A549 (cell line): ENCODE measurements at regions not wholly inside any gene's neighbourhood (a gene's known extent, or its start where the extent isn't known, plus 50 kb on each side); places are given as distances from the start of the nearest gene placed in this dataset.

Source experiments
- BHLHE40 ChIP-seq: IDR thresholded peaks from 2 replicates; pipeline ENCODE4 v1.6.1; 2012; ENCODE audit warnings: low read depth, low read length, inconsistent platforms
- CEBPB ChIP-seq, 2 experiments: fragments of >200 bp in 1 of 2; sonication (Bioruptor Twin) in 1 of 2; formaldehyde crosslinking in 1 of 2; IDR thresholded peaks; 2 replicates each; pipeline ENCODE4 v1.6.1; 2012 to 2016
- CHD4 ChIP-seq: fragments of 200-600 bp; sonication (generic); IDR thresholded peaks from 2 replicates; pipeline ENCODE4 v1.6.1; 2016; ENCODE audit warnings: antibody characterized with exemption, mild to moderate bottlenecking, borderline replicate concordance
- EHMT2 ChIP-seq: fragments of 200-600 bp; sonication (generic); IDR thresholded peaks from 2 replicates; pipeline ENCODE4 v1.6.1; 2016; ENCODE audit warnings: antibody characterized with exemption, low read depth, mild to moderate bottlenecking, moderate library complexity
- MAFK ChIP-seq: fragments of 450-650 bp; IDR thresholded peaks from 2 replicates; pipeline ENCODE4 v1.6.1; 2014; ENCODE audit not compliant: partially characterized antibody
- NR3C1 ChIP-seq: fragments of >200 bp; sonication (Bioruptor Twin); formaldehyde crosslinking; IDR thresholded peaks from 3 replicates; pipeline ENCODE4 v1.6.1; 2017
- POLR2A ChIP-seq: IDR thresholded peaks from 2 replicates; pipeline ENCODE4 v1.6.1; 2012; ENCODE audit warnings: mild to moderate bottlenecking, low read length
- RARB ChIP-seq: fragments of 250-450 bp; sonication (Bioruptor Pico); IDR thresholded peaks from 2 replicates; pipeline ENCODE4 v1.8.0; 2021; ENCODE audit warnings: mild to moderate bottlenecking, moderate library complexity
- RCOR1 ChIP-seq: fragments of 150-350 bp; IDR thresholded peaks from 2 replicates; pipeline ENCODE4 v1.6.1; 2014; ENCODE audit warnings: antibody characterized with exemption, low read length, low read depth
- TFCP2L1 ChIP-seq: fragments of 250-450 bp; sonication (Bioruptor Pico); IDR thresholded peaks from 2 replicates; pipeline ENCODE4 v1.5.0; 2021; ENCODE audit warnings: mild to moderate bottlenecking
- TF ChIP-seq, protein P1 (sequence below): fragments of >200 bp; sonication (Bioruptor Twin); formaldehyde crosslinking; IDR thresholded peaks from 3 replicates; pipeline ENCODE4 v1.5.1; 2016
- TF ChIP-seq, protein P2 (sequence below): IDR thresholded peaks from 2 replicates; pipeline ENCODE4 v1.6.1; 2012
- TF ChIP-seq, protein P3 (sequence below): fragments of 450-650 bp; IDR thresholded peaks from 2 replicates; pipeline ENCODE4 v1.6.1; 2014; ENCODE audit warnings: antibody characterized with exemption
- TF ChIP-seq, protein P4 (sequence below): fragments of 200-600 bp; sonication (generic); IDR thresholded peaks from 2 replicates; pipeline ENCODE4 v1.6.1; 2016; ENCODE audit warnings: antibody characterized with exemption, mild to moderate bottlenecking, moderate library complexity

DNA sequence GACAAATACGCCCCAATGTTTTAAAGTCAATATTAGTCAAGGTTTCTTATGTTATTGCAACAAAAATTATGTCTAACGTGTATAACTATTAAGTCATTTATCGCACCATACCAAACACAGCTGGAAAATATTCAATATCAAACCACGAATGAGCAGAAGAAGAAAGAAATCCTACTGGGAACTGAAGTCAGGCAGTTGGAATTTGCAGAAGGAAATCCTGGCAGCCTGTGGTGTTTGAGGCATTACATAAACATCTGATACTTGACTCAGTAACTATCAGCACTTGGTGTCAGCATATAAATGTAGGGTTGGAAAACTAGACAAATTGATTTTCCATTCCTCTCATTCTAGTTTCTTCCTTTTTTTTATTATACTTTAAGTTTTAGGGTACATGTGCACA lies 83.4 kb upstream of the NUPR2 start:
- no peak for TF ChIP-seq RCOR1
- TF ChIP-seq, protein P1, sequence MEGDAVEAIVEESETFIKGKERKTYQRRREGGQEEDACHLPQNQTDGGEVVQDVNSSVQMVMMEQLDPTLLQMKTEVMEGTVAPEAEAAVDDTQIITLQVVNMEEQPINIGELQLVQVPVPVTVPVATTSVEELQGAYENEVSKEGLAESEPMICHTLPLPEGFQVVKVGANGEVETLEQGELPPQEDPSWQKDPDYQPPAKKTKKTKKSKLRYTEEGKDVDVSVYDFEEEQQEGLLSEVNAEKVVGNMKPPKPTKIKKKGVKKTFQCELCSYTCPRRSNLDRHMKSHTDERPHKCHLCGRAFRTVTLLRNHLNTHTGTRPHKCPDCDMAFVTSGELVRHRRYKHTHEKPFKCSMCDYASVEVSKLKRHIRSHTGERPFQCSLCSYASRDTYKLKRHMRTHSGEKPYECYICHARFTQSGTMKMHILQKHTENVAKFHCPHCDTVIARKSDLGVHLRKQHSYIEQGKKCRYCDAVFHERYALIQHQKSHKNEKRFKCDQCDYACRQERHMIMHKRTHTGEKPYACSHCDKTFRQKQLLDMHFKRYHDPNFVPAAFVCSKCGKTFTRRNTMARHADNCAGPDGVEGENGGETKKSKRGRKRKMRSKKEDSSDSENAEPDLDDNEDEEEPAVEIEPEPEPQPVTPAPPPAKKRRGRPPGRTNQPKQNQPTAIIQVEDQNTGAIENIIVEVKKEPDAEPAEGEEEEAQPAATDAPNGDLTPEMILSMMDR, result no peak
- TF ChIP-seq RARB (CRISPR knock-in tag), result no peak
- TF ChIP-seq CEBPB (IDR thresholded peaks at IDR 0.05), result no peak
- no peak for TF ChIP-seq TFCP2L1 (CRISPR knock-in tag)
- no peak for TF ChIP-seq MAFK
- TF ChIP-seq, protein P2, sequence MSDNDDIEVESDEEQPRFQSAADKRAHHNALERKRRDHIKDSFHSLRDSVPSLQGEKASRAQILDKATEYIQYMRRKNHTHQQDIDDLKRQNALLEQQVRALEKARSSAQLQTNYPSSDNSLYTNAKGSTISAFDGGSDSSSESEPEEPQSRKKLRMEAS, result no peak
- no peak for TF ChIP-seq EHMT2
- TF ChIP-seq POLR2A, result no peak
- TF ChIP-seq, protein P3, sequence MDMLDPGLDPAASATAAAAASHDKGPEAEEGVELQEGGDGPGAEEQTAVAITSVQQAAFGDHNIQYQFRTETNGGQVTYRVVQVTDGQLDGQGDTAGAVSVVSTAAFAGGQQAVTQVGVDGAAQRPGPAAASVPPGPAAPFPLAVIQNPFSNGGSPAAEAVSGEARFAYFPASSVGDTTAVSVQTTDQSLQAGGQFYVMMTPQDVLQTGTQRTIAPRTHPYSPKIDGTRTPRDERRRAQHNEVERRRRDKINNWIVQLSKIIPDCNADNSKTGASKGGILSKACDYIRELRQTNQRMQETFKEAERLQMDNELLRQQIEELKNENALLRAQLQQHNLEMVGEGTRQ, result no peak
- no peak for TF ChIP-seq CHD4
- TF ChIP-seq BHLHE40, result no peak
- TF ChIP-seq, protein P4, sequence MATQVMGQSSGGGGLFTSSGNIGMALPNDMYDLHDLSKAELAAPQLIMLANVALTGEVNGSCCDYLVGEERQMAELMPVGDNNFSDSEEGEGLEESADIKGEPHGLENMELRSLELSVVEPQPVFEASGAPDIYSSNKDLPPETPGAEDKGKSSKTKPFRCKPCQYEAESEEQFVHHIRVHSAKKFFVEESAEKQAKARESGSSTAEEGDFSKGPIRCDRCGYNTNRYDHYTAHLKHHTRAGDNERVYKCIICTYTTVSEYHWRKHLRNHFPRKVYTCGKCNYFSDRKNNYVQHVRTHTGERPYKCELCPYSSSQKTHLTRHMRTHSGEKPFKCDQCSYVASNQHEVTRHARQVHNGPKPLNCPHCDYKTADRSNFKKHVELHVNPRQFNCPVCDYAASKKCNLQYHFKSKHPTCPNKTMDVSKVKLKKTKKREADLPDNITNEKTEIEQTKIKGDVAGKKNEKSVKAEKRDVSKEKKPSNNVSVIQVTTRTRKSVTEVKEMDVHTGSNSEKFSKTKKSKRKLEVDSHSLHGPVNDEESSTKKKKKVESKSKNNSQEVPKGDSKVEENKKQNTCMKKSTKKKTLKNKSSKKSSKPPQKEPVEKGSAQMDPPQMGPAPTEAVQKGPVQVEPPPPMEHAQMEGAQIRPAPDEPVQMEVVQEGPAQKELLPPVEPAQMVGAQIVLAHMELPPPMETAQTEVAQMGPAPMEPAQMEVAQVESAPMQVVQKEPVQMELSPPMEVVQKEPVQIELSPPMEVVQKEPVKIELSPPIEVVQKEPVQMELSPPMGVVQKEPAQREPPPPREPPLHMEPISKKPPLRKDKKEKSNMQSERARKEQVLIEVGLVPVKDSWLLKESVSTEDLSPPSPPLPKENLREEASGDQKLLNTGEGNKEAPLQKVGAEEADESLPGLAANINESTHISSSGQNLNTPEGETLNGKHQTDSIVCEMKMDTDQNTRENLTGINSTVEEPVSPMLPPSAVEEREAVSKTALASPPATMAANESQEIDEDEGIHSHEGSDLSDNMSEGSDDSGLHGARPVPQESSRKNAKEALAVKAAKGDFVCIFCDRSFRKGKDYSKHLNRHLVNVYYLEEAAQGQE, result no peak
- no peak for TF ChIP-seq NR3C1
